A673 (cell line): ENCODE measurements at regions not wholly inside any gene's neighbourhood (a gene's known extent, or its start where the extent isn't known, plus 50 kb on each side); places are given as distances from the start of the nearest gene placed in this dataset.

Experiments used
- BruUV-seq: library from RNA; stranded (reverse); fragments of 400-500 nt; replicated peaks from 2 replicates; lab custom pipeline; 2021; lab: Mats Ljungman, UMichigan
- CTCF ChIA-PET: fragments of 300-600 bp; sonication (Branson Sonifier 250); formaldehyde crosslinking; loops from one replicate; lab custom pipeline; 2022; ENCODE audit warnings: antibody characterized with exemption; lab: Charles Lee
- POLR2A ChIA-PET: fragments of 300-600 bp; sonication (Branson Sonifier 250); formaldehyde crosslinking; loops from one replicate; lab custom pipeline; 2022; ENCODE audit warnings: antibody characterized with exemption; ENCODE audit not compliant: low non-redundant PET; lab: Charles Lee
- DNase-seq: peaks from one replicate; pipeline ENCODE4 v3.0.0-alpha.2; 2015; ENCODE audit warnings: low spot score
- H3K27ac ChIP-seq: fragments of 200-600 bp; sonication (generic); 2 replicates; pipeline ENCODE4 v1.5.1; 2016; ENCODE audit warnings: mixed run types, low read depth, mild to moderate bottlenecking, mixed read lengths, antibody characterized with exemption, low read length; ENCODE audit not compliant: poor library complexity, severe bottlenecking
- H3K27me3 ChIP-seq: fragments of 200-600 bp; sonication (generic); replicated peaks from 2 replicates; pipeline ENCODE4 v1.6.1; 2017; ENCODE audit warnings: mixed run types, low read depth, mild to moderate bottlenecking, mixed read lengths, antibody characterized with exemption, low read length; ENCODE audit not compliant: insufficient read depth, poor library complexity
- H3K36me3 ChIP-seq: fragments of 200-600 bp; sonication (generic); 2 replicates; pipeline ENCODE4 v1.6.1; 2016; ENCODE audit warnings: mixed run types, mild to moderate bottlenecking, mixed read lengths, antibody characterized with exemption, low read length; ENCODE audit not compliant: insufficient read depth, poor library complexity, severe bottlenecking
- H3K4me1 ChIP-seq: fragments of 200-600 bp; sonication (generic); 2 replicates; pipeline ENCODE4 v1.6.1; 2017; ENCODE audit warnings: mixed run types, mild to moderate bottlenecking, mixed read lengths, antibody characterized with exemption, low read length; ENCODE audit not compliant: insufficient read depth, poor library complexity, severe bottlenecking
- H3K4me3 ChIP-seq: fragments of 200-600 bp; sonication (generic); 2 replicates; pipeline ENCODE4 v1.5.1; 2016; ENCODE audit warnings: low read depth, mixed run types, mild to moderate bottlenecking, mixed read lengths, low read length; ENCODE audit not compliant: poor library complexity, severe bottlenecking
- H3K9me3 ChIP-seq: fragments of 200-600 bp; sonication (generic); 2 replicates; pipeline ENCODE4 v1.6.1; 2016; ENCODE audit warnings: mixed run types, low read depth, mild to moderate bottlenecking, mixed read lengths, antibody characterized with exemption, low read length; ENCODE audit not compliant: poor library complexity, severe bottlenecking
- CTCF ChIP-seq: fragments of 300-800, 200-600 bp; sonication (generic); conservative IDR thresholded peaks from 2 replicates; pipeline ENCODE4 v1.5.1; 2017; ENCODE audit warnings: low read depth, mild to moderate bottlenecking, antibody characterized with exemption, low read length, moderate library complexity, mixed read lengths
- EZH2 ChIP-seq: fragments of 200-600 bp; sonication (generic); IDR thresholded peaks from 2 replicates; pipeline ENCODE4 v1.6.1; 2017; ENCODE audit warnings: borderline replicate concordance, low read depth, mild to moderate bottlenecking, mixed read lengths, antibody characterized with exemption, low read length; ENCODE audit not compliant: poor library complexity, severe bottlenecking
- intact Hi-C: fragments of 100-400 bp; cut with micrococcal nuclease; formaldehyde crosslinking; loops from one replicate; pipeline ENCODE4 v1.10.0; 2022; ENCODE audit not compliant: unreplicated experiment

GRCh38 chr6:24060982-24061754 lies 64.8 kb upstream of the NRSN1 start:
- intact Hi-C loops: loop anchor here (5.0 to 10.0 kb wide), 3 partner anchors 321 to 634 kb away; no protein-coding TSS in a partner anchor
- ChIA-PET POLR2A (no interaction called here), CTCF (no interaction called here)
- H3K4me3 ChIP-seq: no peak overlapping the region
- no peaks in the 10 kb centered on the region for H3K4me1 ChIP-seq
- H3K9me3 ChIP-seq: no peaks in the 10 kb centered on the region
- TF ChIP-seq EZH2 (no peak), CTCF (no peak)
- no peak overlapping the region for H3K27ac ChIP-seq
- BruUV-seq: no TSS peak
- DNase-seq: no peak
- no peaks in the 10 kb centered on the region for H3K27me3 ChIP-seq
- H3K36me3 ChIP-seq: no peaks in the 10 kb centered on the region

GRCh38 chr6:24064106-24064505 lies 61.9 kb upstream of the NRSN1 start:
- Histone ChIP-seq H3K36me3 (no peaks in the 10 kb centered on the region), H3K9me3 (no peaks in the 10 kb centered on the region), H3K4me3 (no peak overlapping the region), H3K27me3 (no peaks in the 10 kb centered on the region), H3K27ac (no peak overlapping the region), H3K4me1 (peaks cover 9% of the 10 kb centered on the region)
- ChIA-PET CTCF (interaction anchor here (2.8 kb wide), 1 partner anchor 211 kb away, joined by 9 read pairs; no protein-coding TSS in a partner anchor), POLR2A (no interaction called here)
- TF ChIP-seq EZH2: no peak
- peak; percentile 73 for TF ChIP-seq CTCF
- peak; percentile 70 for DNase-seq
- BruUV-seq: no TSS peak
- intact Hi-C loops: loop anchor here (1.0 to 10.0 kb wide), 5 partner anchors 141 to 631 kb away; no protein-coding TSS in a partner anchor

- DNase-seq: no peak
- Histone ChIP-seq H3K4me1 (peaks cover 17% of the 10 kb centered on the region), H3K27ac (no peak overlapping the region), H3K36me3 (no peaks in the 10 kb centered on the region), H3K4me3 (no peak overlapping the region), H3K27me3 (no peaks in the 10 kb centered on the region), H3K9me3 (no peaks in the 10 kb centered on the region)
- no TSS peak for BruUV-seq
- ChIA-PET POLR2A (no interaction called here), CTCF (interaction anchor here (0.7 to 2.8 kb wide), 3 partner anchors 210 to 369 kb away, joined by 3 to 9 read pairs (median 3); no protein-coding TSS in a partner anchor)
- TF ChIP-seq EZH2 (no peak), CTCF (no peak)
- intact Hi-C loops: loop anchor here (1.0 to 10.0 kb wide), 5 partner anchors 140 to 630 kb away; no protein-coding TSS in a partner anchor
Observed at GRCh38 chr6:24064832-24065231, 61.2 kb upstream of the NRSN1 start.
